Esophagus squamous epithelium (tissue), 5 donors: ENCODE measurements at regions not wholly inside any gene's neighbourhood (a gene's known extent, or its start where the extent isn't known, plus 50 kb on each side); places are given as distances from the start of the nearest gene placed in this dataset.

ENCODE experiments used
- DNase-seq: peaks from one replicate; lab custom pipeline; 2025; lab: John Stamatoyannopoulos, UW
- H3K27ac ChIP-seq, 4 donors: fragments of 200-600 bp; sonication (generic); one replicate each; pipeline ENCODE4 v1.5.1; 2016 to 2019; ENCODE audit warnings: mild to moderate bottlenecking in 1 of 4
- H3K27me3 ChIP-seq, 4 donors: fragments of 200-600 bp; sonication (generic); 1 replicate in 3 of 4; 2 replicates in 1 of 4; pipeline versions ENCODE4 v1.5.1 to v1.6.0; 2017 to 2021; ENCODE audit warnings: antibody characterized with exemption in 1 of 4
- H3K36me3 ChIP-seq, 3 donors: fragments of 200-600 bp; sonication (generic); one replicate each; pipeline ENCODE4 v1.5.1; 2016 to 2019
- H3K4me1 ChIP-seq, 3 donors: fragments of 200-600 bp; sonication (generic); one replicate each; pipeline ENCODE4 v1.5.1; 2017 to 2019
- H3K4me3 ChIP-seq, 4 donors: fragments of 200-600 bp; sonication (generic); 1 replicate in 3 of 4; 2 replicates in 1 of 4; pipeline ENCODE4 v1.5.1; 2016 to 2019; ENCODE audit warnings: mild to moderate bottlenecking in 2 of 4, moderate library complexity in 1 of 4
- H3K9me3 ChIP-seq, 3 donors: fragments of 200-600 bp; sonication (generic); one replicate each; pipeline ENCODE4 v1.5.1; 2016 to 2019
- POLR2A ChIP-seq, 4 donors: fragments of 450-650 bp; IDR thresholded peaks; one replicate each; pipeline ENCODE4 v1.6.1; 2017; ENCODE audit warnings: antibody characterized with exemption in 4 of 4, mild to moderate bottlenecking in 4 of 4, moderate library complexity in 3 of 4
- WGBS, 2 donors: methylation state at CpG; one replicate each; pipeline ENCODE4 v1.1.5; 2018; 5-methylcytosine and 5-hydroxymethylcytosine counted together
- intact Hi-C: fragments of 100-400 bp; cut with DNase I; formaldehyde crosslinking; loops from one replicate; pipeline ENCODE4 v1.15.0; 2022
- TF ChIP-seq, protein P1 (sequence below), 6 experiments: fragments of 450-650 bp in 4 of 6; fragments of 200-600 bp in 2 of 6; sonication (generic) in 2 of 6; IDR thresholded peaks; one replicate each; pipeline ENCODE4 v1.5.1; 2016 to 2019; ENCODE audit warnings: antibody characterized with exemption in 6 of 6, mild to moderate bottlenecking in 4 of 6, moderate library complexity in 4 of 6
- donor health status: DM: yes; HTN: yes; CAD: no.

DNA sequence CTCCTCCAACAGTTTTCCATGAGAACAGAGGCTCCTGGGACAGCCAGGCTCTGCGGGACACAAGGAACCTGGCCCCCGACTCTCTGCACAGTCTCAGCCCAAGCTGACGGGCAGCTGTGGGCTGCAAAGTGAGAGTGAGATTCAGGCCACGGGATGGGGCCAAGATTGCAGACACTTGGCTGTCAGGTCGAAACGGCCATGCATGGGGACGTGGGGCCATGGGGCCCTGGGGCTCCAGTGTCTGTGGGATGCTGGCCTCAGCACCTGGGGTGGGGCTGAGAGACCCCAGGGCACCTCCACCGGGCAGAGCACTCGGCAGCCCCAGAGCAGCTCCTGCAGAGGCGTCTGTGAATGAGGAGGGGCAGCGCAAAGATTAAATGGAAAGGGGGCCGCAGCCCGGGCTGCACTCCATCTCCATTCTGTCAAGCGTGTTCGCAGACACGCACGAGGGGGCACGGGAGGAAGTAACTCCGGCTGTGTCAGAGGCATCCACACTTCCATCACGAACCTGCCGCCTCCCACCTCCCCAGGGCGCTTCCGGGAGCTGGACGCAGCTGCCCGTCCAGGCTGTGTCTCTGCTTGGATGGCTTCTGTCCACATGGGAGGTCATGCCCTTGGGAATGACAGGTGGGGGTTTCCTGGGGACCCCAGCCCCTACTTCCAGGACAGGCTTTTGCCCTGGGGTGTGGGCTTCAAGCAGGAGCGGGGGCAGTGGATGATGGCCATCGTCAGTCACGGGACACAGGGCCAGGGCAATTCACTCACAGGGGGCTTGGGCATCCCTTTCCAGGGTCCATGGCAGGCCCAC is 82.8 kb upstream of the NKX1-1 start:
- Histone ChIP-seq H3K4me3 (no peak overlapping the region), H3K27ac (no peak overlapping the region), H3K27me3 (peaks cover 0 to 73% (median 0%) of the 10 kb centered on the region in 4 donors), H3K36me3 (no peaks in the 10 kb centered on the region), H3K4me1 (no peaks in the 10 kb centered on the region), H3K9me3 (peaks cover 0 to 24% (median 17%) of the 10 kb centered on the region in 3 donors)
- no peak for TF ChIP-seq POLR2A (IDR thresholded peaks at IDR 0.05)
- TF ChIP-seq, protein P1, sequence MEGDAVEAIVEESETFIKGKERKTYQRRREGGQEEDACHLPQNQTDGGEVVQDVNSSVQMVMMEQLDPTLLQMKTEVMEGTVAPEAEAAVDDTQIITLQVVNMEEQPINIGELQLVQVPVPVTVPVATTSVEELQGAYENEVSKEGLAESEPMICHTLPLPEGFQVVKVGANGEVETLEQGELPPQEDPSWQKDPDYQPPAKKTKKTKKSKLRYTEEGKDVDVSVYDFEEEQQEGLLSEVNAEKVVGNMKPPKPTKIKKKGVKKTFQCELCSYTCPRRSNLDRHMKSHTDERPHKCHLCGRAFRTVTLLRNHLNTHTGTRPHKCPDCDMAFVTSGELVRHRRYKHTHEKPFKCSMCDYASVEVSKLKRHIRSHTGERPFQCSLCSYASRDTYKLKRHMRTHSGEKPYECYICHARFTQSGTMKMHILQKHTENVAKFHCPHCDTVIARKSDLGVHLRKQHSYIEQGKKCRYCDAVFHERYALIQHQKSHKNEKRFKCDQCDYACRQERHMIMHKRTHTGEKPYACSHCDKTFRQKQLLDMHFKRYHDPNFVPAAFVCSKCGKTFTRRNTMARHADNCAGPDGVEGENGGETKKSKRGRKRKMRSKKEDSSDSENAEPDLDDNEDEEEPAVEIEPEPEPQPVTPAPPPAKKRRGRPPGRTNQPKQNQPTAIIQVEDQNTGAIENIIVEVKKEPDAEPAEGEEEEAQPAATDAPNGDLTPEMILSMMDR (IDR thresholded peaks at IDR 0.05), result no peak
- DNase-seq, result no peak
- intact Hi-C loops, result no loop called here
- WGBS, 2 donors, result 66 to 68% methylated on average over 7 to 10 of the region's 28 CpGs

DNA sequence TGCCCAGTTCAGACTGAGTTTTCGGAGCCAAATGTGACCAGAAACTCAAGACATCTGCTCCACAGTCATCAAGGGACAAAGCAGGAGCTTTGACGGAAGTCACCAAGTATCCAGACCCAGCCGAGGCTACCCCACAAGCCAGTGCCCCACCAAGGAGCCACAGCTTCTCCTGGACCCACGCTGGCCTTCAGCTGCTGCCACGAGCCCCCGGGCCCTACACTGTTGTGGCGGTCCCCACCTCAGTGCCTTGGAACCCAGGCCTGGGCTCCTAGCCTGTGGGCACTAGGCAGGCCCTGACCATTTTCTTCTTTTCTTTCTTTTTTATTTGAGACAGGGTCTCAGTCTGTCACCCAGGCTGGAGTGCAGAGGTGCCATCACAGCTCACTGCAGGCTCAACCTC is 82.1 kb upstream of the NKX1-1 start:
- Histone ChIP-seq H3K4me3 (no peak overlapping the region), H3K27me3 (peaks cover 0 to 67% (median 0%) of the 10 kb centered on the region in 4 donors), H3K27ac (no peak overlapping the region), H3K9me3 (peaks cover 0 to 24% (median 17%) of the 10 kb centered on the region in 3 donors), H3K4me1 (no peaks in the 10 kb centered on the region), H3K36me3 (no peaks in the 10 kb centered on the region)
- 90% methylated on average over 4 to 6 of the region's 7 CpGs for WGBS, 2 donors
- no peak for DNase-seq
- intact Hi-C loops, result no loop called here
- no peak for TF ChIP-seq POLR2A (IDR thresholded peaks at IDR 0.05)
- TF ChIP-seq, protein P1 (IDR thresholded peaks at IDR 0.05), result no peak

DNA sequence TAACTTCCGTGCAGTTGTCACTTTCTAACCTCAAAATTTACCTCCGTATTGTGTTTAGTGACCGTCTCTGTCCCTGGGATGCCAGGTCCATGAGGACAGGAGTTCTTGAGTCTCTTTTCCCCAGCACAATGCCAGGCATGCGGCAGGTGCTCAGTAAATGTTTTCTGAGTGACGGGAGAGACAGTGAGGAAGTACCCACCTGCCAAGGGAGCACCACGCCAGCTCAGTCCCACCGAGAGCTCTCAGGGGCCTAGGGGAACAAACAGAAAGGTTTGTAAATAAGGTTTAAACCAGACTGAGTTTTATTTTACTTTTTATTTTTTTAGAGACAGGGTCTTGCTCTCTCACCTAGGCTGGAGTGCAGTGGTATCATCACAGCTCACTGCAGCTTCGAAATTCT is 81.5 kb upstream of the NKX1-1 start:
- Histone ChIP-seq H3K4me3 (no peak overlapping the region), H3K9me3 (peaks cover 0 to 24% (median 17%) of the 10 kb centered on the region in 3 donors), H3K4me1 (no peaks in the 10 kb centered on the region), H3K27me3 (peaks cover 0 to 61% (median 0%) of the 10 kb centered on the region in 4 donors), H3K27ac (no peak overlapping the region), H3K36me3 (no peaks in the 10 kb centered on the region)
- TF ChIP-seq, protein P1 (IDR thresholded peaks at IDR 0.05), result no peak
- TF ChIP-seq POLR2A (IDR thresholded peaks at IDR 0.05), result no peak
- intact Hi-C loops, result no loop called here
- DNase-seq, result no peak
- 69 to 75% methylated on average over 7 to 8 of the region's 8 CpGs for WGBS, 2 donors

DNA sequence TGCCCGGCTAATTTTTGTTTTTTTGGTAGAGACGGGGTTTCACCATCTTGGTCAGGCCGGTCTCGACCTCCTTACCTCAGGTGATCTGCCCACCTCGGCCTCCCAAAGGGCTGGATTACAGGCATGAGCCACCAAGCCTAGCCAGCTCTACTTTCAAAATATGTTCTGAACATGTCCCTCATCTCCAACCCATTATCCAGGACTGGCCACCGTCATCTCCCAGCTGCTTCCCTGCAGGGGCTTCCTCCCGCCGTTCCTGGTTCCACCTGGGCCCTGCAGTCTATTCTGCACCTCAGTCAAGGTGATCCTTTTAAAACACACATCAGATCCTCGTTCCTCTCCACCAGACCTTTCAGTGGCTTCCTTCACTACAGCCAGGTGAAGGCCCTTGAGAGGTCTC is 80.9 kb upstream of the NKX1-1 start:
- intact Hi-C loops, result no loop called here
- WGBS, 2 donors, result 84 to 89% methylated on average over 9 of the region's 9 CpGs
- Histone ChIP-seq H3K9me3 (peaks cover 0 to 24% (median 17%) of the 10 kb centered on the region in 3 donors), H3K4me3 (no peak overlapping the region), H3K36me3 (no peaks in the 10 kb centered on the region), H3K27me3 (peaks cover 0 to 55% (median 0%) of the 10 kb centered on the region in 4 donors), H3K4me1 (no peaks in the 10 kb centered on the region), H3K27ac (no peak overlapping the region)
- TF ChIP-seq, protein P1 (IDR thresholded peaks at IDR 0.05), result no peak
- TF ChIP-seq POLR2A (IDR thresholded peaks at IDR 0.05), result no peak
- no peak for DNase-seq

DNA sequence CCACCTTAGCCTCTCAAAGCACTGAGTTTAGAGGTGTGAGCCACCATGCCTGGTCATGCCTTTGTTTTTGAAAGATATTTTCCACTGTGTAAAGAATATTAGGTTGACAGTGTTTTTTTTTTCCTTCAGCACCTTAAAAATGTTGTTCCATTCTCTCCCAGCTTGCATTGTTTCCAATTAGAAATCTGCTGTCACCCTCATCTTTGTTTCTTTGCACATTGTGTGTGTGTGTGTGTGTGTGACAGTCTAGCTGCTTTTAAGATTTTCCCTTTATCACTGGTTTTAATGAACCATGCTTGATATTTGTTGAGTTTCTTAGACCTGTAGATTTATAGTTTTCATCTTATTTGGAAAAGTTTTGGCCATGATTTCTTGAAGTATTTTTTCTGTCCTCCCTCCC is 79.0 kb upstream of the NKX1-1 start:
- Histone ChIP-seq H3K4me1 (no peaks in the 10 kb centered on the region), H3K36me3 (no peaks in the 10 kb centered on the region), H3K27me3 (peaks cover 0 to 40% (median 0%) of the 10 kb centered on the region in 4 donors), H3K9me3 (peaks cover 0 to 41% (median 33%) of the 10 kb centered on the region in 3 donors), H3K27ac (no peak overlapping the region), H3K4me3 (no peak overlapping the region)
- DNase-seq, result no peak
- intact Hi-C loops, result no loop called here
- TF ChIP-seq POLR2A (IDR thresholded peaks at IDR 0.05), result no peak
- TF ChIP-seq, protein P1 (IDR thresholded peaks at IDR 0.05), result no peak
